Activated CD4-positive, CD25-positive, alpha-beta regulatory T cell treated with anti-CD3 and anti-CD28 coated beads, Interleukin-2, amount 50 U/mL, for 24 hours (primary cell): ENCODE measurements at regions not wholly inside any gene's neighbourhood (a gene's known extent, or its start where the extent isn't known, plus 50 kb on each side); places are given as distances from the start of the nearest gene placed in this dataset.
"Not testable (repeated sequence)": the region's sequence is repeated elsewhere in the genome, so short reads cannot be mapped to it uniquely, and the experiment has no call there.

ENCODE experiments used
- ATAC-seq, 2 donors: fragments of 150-1000 bp; cut with Tn5 transposase; one replicate each; pipeline ENCODE4 v1.10.0; 2021; ENCODE audit warnings: mild to moderate bottlenecking in 1 of 2, moderate library complexity in 1 of 2

- ATAC-seq = no peak
Observed at GRCh38 chr5:27854243-27854852, 816.0 kb upstream of the CDH9 start.

DNA sequence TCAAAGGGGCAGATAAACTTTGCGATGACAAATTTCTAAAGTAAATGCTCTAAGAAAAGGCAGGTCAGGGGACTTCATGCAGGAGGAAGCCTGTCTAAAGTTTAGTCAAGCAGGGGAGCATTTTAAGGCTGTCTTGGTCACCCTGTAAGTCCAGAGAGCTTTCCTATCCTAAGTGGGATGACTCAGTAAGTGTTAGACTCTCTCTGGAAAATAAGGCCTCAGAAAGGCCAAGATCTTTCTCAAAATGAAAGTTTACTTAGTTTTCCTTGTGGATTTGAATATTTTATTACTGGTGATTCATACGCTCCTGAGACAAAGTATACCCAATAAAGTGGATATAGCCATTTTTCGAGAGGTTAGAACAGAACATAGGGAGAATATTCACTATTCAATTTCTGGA lies 806.9 kb upstream of the CDH9 start:
- no peak for ATAC-seq

GRCh38 chr5:27836704-27837103 lies 798.3 kb upstream of the CDH9 start:
- not testable (repeated sequence) for ATAC-seq

GRCh38 chr5:27832886-27833285 lies 794.5 kb upstream of the CDH9 start:
- ATAC-seq = no peak

DNA sequence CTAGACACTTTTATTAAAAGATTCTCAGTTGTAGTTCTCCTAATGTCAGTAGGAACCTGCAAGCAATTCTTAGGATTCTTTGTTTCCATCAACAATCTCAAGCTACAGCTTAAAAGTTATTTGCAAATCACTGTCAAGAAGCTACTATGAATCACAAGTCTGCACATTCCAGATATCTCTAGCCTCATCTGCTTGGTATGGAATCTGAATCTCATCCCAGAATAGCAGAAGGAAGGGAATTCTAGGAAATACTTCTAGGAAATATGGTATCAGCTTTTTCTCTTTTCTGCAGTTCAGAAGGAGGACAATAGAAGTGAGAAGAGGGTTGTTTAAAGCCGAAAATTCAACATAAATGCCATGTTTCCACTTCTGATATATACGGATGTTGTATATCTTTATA lies 792.2 kb upstream of the CDH9 start:
- ATAC-seq = no peak

DNA sequence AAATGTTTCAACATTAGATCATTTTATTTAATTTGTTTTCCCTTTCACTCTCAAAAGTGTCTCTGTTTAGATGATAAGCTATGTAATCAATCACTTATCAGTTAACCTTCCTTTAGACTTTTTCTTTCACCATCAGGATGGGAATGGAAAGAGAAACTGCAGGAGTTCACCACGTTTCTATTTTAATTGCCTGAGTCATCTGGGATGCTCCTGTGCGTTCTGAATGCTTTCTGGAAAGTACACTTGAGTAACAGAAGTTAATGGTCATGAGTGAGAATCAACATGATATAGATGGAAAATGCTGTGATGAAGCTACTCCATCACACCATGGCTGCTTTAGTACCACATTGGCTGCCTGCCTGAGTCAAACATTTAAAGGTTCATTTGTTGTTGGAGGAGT lies 783.3 kb upstream of the CDH9 start:
- no peak for ATAC-seq

DNA sequence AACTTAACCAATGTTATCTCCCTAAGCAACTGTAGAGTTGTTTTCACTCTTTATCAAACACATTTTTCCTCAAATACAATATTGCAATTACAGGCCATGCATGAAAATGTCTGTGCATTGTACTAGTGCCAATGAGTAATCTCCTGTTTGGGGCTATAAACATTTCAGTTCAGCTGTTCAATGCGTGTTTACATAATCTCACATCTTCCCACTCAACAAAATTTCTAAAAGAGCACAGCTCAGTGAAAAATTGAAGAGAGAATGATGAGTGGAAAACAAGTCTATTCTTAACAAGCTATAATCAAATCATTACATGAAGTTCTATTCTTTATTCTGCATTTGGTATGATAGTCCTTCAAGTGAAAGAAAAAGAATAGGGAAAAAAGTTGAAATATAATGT lies 780.5 kb upstream of the CDH9 start:
- no peak for ATAC-seq

- no peak for ATAC-seq
Observed at GRCh38 chr5:27814983-27815382, 776.6 kb upstream of the CDH9 start.

GRCh38 chr5:27814286-27814685 lies 775.9 kb upstream of the CDH9 start:
- ATAC-seq = no peak

DNA sequence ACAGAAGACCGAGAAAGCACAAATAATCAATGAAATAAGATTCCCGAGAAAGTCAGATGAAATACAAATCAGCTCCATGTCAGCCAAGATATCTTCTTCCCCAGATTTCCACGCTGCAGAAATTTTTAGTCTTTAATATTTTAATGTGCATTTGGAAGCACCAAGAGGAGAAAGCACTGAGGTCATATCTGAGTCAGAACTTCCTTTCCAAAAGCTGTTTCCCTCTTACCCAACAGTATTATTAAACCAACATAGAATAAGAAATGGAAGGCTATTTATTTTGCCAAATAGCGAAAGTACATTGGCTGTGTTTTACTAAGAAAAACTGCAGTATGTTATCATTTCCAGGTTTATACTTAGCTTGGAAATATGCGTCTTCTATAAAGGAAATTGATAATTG lies 772.1 kb upstream of the CDH9 start:
- ATAC-seq = no peak

DNA sequence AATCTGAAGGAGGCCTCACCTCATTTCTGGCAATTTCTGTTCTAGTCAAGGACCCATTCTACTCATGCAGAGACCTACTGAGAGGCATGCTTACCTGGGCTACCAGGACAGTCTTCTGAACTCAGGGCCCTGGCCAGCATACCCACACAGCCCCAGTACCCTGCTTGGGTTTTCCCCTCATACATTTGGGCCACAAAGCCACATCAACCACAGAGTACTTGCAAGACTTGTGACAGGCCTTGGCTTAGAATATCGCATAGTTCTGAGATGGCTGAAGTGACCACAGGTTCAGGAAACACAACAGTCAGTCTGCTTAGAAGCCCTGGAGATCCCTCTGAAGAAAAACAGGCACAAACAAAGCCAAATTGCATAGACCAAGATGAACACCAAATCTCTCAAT lies 758.8 kb upstream of the CDH9 start:
- no peak for ATAC-seq

DNA sequence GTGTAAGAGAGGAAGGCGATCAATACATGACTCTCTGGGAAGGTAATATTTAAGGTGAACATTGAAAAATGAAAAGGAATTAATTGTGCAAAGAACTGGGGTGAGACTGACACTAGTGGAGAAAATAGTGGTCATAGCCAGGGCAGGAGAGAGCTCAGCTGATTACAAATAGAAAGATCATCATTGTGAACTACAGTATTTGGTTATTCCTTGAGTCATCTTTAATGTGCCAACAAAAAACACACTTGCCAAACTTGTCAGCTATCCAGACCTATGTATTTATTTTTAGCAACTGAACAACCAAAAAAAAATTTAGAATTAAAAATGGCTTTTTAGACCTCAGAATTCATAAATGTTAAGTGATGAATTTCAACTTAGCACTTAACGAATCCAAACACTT lies 749.8 kb upstream of the CDH9 start:
- no peak for ATAC-seq

DNA sequence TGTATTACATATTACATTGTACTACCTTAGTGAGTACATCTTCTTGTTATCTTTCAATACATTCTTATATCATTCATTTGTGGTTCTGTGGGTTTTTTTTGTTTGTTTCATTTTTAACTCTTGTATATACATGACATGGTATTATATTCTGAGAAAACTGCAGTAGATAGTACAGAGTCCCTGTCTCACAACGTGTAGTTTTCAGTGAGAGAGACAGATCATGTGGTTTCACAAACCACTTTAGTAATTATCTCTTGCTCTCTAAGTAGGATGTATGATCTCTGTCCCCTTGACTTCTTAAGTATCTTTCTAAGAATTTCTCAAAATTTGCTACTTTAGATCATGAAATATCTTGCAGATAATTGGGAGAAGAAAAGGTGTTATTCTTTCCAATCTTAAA lies 745.9 kb upstream of the CDH9 start:
- ATAC-seq = no peak

DNA sequence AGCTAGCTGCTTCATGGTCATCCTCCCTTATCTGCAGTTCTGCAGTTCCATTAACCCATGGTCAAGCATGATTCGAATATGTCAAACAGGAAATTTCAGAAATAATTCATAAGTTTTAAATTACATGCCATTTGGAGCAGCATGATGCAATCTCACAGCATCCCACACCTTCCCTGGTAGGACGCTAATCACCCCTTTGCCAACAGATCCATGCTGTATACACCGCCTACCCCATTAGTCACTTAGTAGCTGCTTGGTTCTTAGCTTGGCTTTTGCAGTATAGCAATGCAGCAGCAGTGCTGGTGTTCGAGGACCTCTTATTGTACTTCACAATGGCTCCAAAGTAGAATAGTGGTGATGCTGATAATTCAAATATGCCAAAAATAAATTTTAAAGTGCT lies 739.7 kb upstream of the CDH9 start:
- no peak for ATAC-seq

DNA sequence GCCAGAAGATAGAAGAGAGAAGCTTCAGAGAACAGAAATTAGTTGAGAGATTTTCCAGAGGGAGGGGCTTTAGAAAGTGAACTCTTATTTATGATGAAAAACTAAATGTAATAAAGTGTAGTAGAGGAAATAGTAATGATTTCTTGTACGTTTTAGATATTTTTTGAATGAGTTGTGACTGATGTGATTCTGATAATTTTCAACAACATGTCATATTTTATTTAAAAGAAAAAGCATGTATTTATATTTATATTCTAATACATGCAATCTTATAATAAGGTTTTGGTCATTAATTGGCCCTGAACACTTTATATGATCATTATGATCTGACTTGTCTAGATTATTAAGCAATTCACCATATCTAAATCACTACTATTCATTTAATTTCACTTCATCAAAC lies 735.2 kb upstream of the CDH9 start:
- ATAC-seq = no peak

DNA sequence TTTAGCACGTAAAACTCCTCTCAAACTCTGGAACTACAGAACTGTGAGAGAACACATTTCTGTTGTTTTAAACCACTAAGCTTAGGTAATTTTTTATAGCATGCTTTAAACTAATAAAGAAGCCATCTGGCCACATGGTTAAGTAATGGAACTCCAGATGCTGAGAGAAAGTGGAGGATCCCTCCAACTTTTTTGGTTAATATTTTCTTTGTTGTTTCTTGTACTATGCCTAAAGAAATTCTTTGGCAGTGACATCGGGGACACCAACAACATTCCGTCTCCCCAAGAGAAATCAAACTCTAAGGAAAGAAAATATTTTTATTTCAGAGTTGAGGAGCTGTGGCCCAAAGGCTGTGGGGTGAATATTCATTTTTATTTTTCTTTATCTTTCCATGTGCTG lies 734.8 kb upstream of the CDH9 start:
- no peak for ATAC-seq

DNA sequence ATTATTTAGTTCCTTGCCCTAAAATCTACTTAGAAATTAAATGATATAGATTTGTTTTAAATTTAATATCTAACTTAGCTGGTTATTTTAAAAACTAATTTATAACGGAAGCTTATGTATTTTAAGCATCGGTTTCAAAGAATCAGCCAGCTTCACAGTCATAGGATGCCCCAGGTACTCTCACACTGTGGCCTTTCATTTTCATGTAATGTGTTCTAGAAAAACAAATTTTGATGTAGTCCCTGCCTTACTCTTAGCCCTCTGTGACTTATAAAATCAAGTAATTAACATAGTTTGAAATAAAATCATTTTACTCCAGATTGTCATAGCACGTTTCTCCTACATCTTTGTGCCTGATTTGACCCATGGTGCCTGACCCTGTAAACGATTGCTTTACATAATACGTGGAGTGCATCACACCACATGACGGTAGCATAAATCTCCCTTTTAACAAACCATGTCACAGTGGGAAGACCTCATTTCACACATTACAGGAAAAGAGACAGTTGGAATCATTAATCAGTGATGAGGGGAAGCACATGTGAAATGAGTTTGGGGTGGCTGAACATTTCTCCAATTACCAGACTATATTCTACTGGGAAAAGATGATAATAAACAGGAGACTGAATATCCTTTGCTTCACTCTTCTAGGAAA lies 731.5 kb upstream of the CDH9 start:
- ATAC-seq = no peak

GRCh38 chr5:27748847-27749246 lies 710.5 kb upstream of the CDH9 start:
- ATAC-seq = no peak

GRCh38 chr5:27743383-27743979 lies 705.1 kb upstream of the CDH9 start:
- not testable (repeated sequence) for ATAC-seq

DNA sequence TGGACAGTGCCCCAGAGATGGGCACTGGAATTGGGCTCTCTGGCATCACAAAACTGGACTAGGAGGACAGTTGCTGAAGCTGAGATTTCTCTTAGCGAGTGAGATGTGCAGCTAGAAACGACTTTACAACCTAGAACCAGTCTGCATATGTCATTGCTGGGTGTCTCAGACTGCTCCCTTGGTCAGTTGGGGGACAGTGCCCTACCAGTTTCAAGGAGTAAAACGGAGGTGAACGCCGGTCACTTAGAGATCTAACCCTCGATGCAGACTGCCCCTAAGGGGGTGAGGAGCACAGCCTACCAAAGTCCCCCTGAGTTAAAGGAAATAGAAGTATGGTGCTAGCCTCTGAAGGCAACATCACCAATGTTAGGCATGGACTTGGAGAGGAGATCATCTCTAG lies 704.4 kb upstream of the CDH9 start:
- no peak for ATAC-seq

DNA sequence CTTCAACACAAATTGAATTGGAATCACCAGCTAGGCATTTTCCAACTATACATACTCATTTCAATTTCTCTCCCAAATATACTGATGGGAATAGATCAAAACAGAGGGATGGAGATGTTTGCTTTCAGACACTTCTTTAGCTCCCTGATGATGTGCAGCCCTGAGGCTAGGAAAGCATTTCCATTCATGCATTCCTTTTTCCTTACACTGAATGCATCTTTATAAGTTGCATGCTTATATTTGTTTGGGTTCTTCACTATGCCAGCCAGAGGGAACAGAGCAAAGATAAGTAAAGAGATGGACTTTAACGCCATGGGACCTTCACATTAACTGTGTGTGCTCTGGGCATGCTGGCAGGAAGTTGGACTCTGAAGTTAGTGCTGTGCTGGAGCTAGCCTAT lies 696.5 kb upstream of the CDH9 start:
- ATAC-seq = no peak

GRCh38 chr5:27733237-27733636 lies 694.9 kb upstream of the CDH9 start:
- no peak for ATAC-seq

- ATAC-seq = no peak
Observed at GRCh38 chr5:27727254-27727653, 688.9 kb upstream of the CDH9 start.

DNA sequence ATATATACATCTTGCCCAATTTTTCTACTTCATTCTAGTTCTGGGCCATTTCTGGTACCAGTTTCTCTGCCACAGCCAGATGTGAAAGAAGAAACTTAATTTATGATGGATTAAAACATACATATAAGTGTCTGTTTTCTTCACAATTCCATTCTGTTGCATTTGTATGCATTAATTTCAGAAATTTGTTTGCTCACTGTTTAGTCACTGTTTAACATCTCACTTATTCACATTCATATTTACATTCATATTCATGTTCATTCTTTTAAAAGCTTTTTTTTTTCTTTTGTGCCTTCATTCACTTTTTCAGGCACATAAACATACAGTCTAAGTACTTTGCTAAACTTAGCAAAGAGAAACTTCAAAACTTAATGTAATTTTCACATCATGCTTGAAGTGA lies 684.0 kb upstream of the CDH9 start:
- ATAC-seq = no peak

- ATAC-seq = no peak
Observed at GRCh38 chr5:27708534-27708933, 670.1 kb upstream of the CDH9 start.
